GM18909 (cell line): ENCODE measurements at regions not wholly inside any gene's neighbourhood (a gene's known extent, or its start where the extent isn't known, plus 50 kb on each side); places are given as distances from the start of the nearest gene placed in this dataset.
"Not testable (repeated sequence)": the region's sequence is repeated elsewhere in the genome, so short reads cannot be mapped to it uniquely, and the experiment has no call there.

Experiments
- ATAC-seq: cut with Tn5 transposase; IDR thresholded peaks from one replicate; pipeline ENCODE4 v1.9.1; 2021; ENCODE audit warnings: mild to moderate bottlenecking; ENCODE audit not compliant: unreplicated experiment, poor library complexity

DNA sequence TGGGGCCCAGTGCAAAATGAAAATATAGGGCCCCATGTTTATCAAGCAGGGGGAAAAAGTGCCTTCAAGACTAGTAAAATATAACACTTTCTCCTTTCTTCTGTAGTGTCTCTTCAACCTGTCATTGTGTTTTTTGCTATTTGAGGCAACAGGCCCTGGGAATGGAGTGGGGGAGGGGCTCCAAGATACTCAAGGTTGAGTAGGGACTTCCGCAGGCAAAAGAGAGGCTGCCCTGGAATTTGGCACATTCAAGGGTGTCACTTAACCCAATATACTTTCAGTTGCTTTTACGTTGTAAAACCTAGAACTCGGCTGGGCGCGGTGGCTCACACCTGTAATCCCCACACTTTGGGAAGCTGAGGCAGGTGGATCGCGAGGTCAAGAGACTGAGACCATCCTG, 154.9 kb downstream of the ALDH8A1 start:
- ATAC-seq = no peak

DNA sequence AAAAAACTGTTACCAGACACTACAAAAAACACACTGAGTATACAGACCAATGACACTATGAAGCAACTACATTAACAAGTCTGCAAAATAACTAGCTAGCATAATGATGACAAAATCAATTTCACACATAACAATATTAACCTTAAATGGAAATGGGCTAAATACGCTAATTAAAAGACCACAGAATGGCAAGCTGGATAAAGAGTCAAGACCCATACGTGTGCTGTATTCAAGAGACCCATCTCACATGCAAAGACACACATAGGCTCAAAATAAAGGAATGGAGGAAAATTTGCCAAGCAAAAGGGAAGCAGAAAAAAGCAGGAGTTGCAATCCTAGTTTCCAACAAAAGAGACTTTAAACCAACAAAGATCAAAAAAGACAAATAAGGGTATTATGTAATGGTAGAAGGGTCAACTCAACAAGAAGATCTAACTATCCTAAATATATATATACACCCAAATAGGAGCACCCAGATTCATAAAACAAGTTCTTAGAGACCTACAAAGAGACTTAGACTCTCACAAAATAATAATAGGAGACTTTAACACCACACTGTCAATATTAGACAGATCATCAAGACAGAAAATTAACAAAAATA, 158.6 kb downstream of the ALDH8A1 start:
- not testable (repeated sequence) for ATAC-seq

DNA sequence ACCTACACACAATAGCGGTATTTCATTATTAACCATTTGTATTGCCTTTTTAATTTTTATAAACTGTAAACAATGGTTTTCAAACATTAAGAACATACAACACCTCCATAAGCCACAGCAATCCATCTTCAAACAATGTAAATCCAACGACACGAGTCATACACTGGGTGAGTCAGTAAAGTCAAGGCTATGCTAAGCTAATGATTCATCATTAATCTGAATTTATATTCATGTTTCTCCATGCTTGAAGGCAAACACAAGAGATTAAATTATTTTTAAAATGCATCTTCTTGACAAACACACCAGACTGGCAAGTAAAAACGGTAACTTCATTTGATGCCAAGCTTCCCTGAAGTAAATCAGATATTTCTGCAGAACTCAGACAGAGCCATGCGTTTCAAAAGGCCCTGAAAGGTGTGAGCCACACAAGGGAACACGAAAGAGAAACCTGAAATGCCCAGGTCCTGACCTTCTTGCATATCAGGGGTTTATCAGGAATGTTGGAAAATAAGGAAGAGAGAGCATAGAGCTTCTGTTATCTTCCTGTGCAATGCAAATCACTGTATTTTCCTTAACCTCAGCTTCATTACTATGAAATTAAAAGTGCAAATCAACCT, 162.5 kb downstream of the ALDH8A1 start:
- no peak for ATAC-seq

DNA sequence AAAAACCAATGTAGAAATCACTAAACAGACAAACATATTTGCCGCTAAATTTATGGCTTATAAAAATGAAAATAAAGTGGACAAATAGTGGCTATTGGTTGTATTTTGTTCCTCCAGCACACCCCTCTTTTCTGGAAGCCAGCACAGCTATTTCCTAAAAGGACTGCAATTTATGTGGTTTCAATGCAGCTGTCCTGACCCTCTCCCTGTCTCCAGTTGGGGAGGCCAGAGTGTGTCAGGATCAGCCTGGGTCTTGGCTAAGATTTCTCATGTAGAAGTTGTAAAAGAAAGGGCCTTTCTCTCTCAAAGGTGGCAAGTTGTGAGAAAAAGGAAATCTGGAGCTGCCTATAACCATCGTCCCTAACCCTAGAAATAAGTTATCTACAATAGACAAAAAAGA, 165.6 kb downstream of the ALDH8A1 start:
- ATAC-seq = no peak

DNA sequence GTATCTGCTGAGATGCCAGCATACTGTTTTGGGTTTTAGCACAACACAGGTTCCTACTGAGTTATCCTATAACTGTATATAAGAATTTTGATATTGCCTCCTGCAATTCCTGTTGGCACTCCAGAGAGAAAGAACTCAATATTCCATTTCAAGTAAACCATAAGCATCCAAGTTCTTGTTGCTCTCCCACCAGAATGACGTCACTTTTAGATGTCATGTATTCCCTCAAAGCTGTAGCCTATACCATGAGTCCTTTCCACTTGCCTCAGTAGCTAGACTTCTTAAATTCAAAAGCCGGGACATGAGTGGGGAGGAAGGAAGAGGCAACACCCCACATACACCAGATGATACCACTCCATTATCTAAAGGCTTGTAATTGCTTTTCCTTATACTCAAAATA, 171.5 kb downstream of the ALDH8A1 start:
- ATAC-seq = no peak

DNA sequence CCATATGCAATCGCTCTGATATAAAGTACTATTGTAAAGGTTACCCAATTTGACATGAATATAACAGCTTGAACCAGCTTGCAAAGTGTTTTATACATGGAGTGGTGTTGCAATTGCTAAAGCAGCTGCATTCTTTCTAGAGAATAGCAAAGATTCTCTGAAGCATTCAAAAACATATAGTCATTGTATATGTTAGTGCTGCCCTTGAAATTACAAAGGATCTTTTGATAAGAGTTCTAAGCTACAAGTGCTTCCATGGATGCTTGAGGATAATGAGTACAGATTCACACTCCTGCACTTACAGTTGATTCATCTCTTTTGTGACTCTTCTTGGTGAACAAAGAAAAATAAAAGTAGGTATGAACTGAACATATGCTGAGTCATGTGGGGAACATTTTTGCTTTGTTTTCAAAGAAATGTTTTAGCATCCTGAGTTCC, 175.7 kb downstream of the ALDH8A1 start:
- ATAC-seq = no peak

DNA sequence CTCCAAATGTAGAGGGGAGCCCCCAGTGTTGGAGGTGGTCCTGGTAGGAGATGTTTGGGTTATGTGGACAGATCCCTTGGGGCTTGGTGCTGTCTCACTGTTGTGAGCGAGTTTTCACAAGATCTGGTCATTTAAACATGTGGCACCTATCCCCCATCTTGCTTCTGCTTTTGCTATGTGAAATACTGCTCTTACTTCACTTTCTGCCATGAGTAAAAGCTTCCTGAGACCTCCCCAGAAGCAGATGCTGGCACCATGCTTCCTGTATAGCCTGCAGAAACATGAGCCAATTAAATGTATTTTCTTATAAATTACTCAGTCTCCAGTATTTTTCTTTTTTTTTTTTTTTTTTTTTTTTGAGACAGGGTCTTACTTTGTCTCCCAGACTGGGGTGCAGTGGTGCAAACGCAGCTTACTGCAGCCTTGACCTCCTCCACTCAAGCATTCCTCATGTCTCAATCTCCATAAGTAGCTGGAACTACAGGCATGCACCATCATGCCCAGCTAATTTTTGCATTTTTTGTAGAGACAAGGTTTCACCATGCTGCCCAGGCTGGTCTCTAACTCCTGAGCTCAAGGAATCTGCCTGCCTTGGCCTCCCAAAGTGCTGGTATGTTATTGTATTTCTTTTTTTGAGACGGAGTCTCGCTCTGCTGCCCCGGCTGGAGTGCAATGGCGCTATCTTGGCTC, 177.1 kb downstream of the ALDH8A1 start:
- no peak for ATAC-seq

DNA sequence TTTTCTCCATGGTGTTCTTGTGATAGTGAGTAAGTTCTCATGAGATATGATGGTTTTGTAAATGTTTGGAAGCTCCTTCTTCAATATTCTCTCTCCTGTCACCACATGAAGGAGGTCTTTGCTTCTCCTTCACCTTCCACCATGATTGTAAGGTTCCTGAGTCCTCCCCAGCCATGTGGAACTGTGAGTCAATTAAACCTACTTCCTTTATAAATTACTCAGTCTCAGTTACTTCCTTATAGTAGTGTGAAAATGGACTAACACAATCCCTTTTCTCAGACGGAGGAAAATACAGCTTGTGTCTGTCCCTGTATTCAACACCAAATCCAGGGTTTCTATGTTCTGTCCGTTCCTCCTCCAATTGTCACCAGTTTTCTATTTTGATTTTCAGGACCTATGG, 181.0 kb downstream of the ALDH8A1 start:
- ATAC-seq = no peak

DNA sequence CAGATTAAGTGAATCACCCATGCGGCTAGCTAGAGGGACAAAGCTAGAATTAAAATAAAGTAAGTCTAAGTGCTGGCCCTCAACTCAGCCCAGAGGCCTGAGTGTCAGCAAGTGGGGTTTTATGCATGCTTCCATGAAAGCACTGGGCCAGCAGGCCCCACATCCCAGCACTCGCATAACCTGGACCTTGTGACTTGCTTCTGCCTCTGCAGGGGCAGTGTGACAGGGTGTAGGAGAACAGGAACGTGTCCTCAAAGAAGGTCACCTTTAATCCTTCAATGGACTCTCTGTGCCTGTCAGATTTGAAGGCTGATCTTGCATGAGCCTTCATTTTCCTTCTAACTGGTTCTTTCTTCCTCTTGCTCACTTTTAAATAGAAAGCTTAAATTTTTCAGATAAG, 183.4 kb downstream of the ALDH8A1 start:
- no peak for ATAC-seq

DNA sequence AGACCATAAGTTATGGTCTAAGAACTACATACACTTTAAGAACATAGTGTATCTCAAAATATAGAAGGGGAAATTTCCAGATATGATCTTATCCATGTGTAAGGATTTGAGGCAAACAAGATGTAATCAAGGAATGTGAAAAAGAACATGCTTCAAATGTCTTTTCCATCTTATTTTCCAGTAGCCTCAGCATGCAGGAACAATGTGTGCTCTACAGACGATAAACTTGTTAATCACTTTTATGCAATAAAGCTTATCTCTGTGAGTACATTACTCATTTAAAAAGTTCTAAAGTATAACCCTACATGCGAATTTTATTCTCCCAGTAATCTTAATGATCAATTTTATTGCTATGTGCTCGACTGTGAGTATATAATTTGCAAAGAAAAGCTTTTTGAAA, 185.2 kb downstream of the ALDH8A1 start:
- no peak for ATAC-seq

DNA sequence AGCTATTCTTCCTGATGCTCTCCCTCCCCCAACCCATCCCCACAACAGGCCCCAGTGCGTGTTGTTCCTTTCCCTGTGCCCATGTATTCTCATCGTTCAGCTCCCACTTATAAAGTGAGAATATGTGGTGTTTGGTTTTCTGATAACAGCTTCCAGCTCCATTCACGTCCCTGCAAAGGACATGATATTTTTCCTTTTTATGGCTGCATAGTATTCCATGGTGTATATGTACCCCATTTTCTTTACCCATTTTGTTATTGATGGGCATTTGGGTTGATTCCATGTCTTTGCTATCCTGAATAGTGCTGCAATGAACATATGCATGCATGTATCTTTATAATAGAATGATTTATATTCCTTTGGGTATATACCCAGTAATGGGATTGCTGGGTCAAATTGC, 186.3 kb downstream of the ALDH8A1 start:
- not testable (repeated sequence) for ATAC-seq

DNA sequence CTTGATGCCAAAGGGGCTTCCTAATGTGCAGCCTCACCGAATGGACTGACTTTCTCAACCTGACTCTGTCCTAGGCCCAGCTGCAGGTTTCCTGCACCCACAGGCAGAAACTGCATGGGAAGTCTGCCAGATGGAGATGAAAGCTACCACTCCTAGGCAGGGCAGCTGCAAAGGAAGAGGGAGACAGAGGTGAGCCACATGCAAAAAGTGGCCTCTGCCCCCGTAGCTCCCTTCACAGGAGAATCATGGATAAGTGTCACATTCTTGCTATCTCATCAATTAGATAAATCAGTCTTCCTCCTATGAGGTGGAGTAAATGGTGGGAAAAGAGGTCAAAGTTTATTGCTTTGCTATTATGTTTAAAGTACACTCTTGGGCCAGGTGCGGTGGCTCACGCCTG, 191.3 kb downstream of the ALDH8A1 start:
- no peak for ATAC-seq

DNA sequence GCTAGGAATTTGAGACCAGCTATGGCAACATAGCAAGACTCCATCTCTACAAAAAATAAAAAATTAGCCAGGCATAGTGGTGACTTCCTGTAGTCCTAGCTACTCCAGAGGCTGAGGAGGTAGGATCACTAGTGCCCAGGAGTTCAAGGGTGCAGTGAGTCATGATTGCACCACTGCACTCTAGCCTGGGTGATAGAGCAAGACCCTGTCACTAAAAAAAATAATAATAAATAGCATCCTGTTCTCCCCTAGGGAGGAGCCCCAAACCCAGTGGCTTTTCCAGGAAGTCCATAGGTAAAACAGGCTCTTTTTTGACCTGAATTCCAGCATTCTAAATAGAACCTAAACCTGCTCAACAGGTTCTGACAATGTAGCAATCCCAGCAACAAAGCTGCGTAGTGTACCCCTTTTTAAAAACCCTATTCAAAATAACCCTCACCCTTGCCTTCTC, 192.0 kb downstream of the ALDH8A1 start:
- no peak for ATAC-seq

DNA sequence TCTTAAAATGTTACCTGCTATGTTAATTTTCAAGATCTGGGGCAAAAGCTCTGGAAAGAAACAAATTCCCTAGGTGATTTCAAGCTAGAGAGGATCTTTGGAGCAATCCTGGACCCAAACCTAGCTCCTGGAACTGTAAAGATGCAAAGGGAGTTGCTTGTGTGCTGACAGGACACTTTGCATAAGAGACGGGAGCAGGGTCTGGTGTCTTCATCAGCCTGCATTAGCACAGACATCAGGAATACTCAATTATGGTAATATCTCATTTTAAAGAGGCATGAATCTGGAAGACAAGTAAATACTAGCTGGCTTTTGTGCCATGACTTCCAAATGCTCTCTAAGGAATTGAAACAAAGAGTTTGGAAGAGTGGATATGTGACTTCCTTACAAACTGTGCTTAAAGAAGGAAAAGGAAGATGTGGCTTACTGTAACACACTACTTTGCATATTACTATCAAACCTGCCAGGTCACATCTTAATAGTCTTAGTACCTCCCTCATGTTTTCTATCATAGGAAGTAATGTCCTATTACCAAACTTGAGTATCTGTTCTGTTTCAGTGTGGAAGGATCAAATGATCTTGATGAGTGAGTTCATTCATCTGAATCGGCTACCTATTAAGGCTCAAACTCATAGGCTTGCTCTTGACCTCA, 193.4 kb downstream of the ALDH8A1 start:
- ATAC-seq = no peak

DNA sequence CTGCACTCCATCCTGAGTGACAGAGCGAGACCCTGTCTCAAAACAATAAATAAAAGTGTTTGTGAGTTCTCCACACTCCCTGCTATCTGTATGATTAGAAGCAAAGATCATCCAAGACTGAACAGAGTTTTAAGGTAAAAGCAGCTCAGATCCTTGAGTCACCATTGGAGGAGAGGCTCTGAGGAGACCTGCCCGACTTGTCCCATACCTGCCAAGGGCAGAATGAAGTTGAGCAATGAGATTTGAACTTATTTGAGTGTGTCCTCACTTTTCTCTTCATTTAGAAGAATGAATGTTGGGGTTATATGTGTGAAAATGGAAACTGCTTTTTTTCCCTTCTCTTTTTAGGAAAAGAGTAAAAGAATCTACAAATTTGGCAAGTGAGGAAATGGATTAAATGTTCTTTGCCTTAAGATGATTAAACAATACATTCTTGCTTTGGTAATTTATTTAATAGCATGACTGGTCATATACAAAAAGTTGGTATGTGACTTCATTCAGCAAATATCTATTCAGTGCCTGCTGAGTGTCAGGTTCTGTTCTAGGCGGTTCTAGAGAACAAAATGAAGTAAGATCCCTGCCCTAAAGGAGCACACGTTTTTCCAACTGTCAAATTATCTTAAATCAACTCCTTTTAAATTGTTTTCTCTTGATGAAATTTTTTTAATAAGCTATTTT, 195.7 kb downstream of the ALDH8A1 start:
- ATAC-seq = no peak

DNA sequence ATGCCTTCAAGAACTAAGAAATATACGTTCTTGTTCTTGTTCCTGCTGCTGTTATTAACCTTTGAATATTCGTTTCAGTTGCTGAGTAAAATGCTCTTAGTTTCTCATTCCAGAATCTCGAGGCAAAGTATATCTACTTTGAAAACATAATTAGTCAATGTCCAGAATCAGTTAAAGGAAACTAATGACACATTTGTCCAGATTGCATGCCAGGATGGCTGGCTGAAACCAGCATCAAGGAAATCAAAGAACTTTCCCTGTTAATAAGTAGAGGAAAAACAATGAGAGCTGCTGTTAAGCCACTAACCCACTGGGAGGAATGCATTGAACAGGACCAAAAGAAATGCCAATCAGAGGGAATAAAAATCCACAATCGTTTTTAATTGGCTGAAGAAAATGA, 196.9 kb downstream of the ALDH8A1 start:
- ATAC-seq = no peak

DNA sequence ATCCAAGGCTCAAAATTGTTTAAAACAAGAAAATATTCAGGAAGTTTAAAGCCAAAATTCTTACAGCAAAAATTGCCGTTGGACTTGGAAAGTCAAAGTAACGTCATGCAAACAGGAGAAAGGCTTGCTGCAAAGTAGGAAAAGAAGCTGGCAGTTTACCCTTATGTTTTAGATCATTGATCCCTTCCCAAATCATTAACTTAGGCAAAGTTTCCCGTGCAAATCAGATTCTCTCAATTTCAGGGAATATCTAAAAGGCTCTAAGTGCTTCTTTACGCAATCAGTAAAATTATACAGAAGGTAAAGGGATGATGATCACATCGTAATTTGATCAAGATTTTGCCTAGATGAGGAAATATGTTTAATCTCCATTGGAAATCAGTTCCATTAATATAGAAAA, 197.5 kb downstream of the ALDH8A1 start:
- ATAC-seq = no peak

DNA sequence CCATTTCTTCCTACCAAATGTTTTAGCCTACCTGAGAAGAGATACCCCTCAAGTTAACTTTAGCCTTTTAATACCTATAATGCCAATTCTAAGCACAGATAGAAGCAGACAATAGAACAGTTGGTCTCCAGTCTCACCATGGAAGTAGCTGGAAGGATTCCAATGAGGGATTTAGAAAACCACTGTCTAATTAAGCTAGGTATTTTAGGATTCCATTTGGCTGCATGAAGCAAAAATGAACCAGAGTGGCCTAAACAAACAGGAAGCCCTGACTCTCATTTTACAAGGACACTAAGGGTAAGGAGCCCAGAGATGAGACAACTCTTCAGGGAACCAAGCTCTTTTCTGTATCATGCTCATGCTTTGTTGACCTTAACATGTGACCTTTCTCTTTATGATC, 199.2 kb downstream of the ALDH8A1 start:
- no peak for ATAC-seq

DNA sequence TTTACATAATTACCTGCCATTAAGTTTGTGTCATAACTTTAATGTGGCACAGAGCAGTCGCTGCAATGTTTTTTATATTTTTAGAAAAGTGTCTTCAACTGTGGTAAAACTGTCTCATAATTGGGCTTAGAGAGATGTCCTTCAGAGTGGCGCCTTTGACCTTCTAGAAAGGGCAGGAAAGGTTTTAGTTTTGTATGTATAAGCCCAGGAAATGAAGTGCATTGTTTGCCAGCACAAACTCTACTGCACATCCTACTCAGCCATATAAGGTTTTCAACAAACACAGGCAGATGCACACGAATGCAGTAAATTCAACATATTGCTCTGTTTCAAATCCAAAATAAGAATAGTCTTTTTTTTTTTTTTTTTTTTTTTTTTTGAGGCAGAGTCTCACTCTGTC, 201.4 kb downstream of the ALDH8A1 start:
- no peak for ATAC-seq

DNA sequence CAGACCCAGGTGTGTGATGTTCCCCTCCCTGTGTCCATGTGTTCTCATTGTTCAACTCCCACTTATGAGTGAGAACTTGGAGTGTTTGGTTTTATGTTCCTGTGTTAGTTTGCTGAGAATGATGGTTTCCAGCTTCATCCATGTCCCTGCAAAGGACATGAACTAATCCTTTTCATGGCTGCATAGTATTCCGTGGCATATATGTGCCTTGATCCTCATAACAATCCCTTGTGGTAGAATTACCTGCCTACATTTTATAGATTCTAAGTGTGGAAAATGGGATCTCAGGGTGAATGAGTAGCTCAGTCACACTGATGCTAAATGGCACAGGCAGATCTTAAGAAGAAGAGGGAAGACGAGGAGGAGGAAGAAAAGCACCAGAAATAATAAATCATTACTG, 202.7 kb downstream of the ALDH8A1 start:
- ATAC-seq = not testable (repeated sequence)

DNA sequence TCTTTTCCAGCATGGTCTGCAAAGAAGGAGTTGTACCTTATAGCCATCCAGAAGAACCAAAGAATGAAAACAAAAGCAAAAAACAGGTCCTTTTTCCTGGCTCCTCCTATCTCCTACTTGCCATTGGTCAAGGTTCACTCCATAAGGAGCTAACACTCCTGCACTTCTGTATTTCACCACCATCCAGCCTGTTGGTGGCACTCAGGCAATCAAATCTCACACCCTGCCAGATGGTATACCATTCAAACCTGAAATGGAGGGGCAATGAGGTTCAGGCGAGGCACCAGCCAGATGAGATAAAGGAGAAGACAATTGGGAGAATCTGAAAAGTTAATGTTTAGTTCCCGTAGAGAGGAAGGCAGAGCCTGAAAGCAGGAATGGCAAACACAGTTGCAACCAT, 203.8 kb downstream of the ALDH8A1 start:
- no peak for ATAC-seq
